ENCODE measurements at regions not wholly inside any gene's neighbourhood (a gene's known extent, or its start where the extent isn't known, plus 50 kb on each side); places are given as distances from the start of the nearest gene placed in this dataset.

GRCh38 chr13:44210525-44210924 is 163.1 kb upstream of the SERP2 start:
- TF ChIP-seq CTCF (IDR thresholded peaks at IDR 0.05) = no peak
- peaks cover 0 to 11% (median 6%) of the 10 kb centered on the region in 11 donors for H3K9me3 ChIP-seq
- H3K4me3 ChIP-seq = no peak overlapping the region
- no peak for DNase-seq
- H3K4me1 ChIP-seq = peaks cover 0 to 15% (median 0%) of the 10 kb centered on the region in 9 donors
- WGBS, 2 donors = 89 to 91% methylated on average over 2 of the region's 2 CpGs
- intact Hi-C loops (cut with DNase I) = no loop called here
- H3K27me3 ChIP-seq = no peaks in the 10 kb centered on the region
- no peak overlapping the region for H3K27ac ChIP-seq
- H3K36me3 ChIP-seq = no peaks in the 10 kb centered on the region
- ATAC-seq = no peak

GRCh38 chr13:44211286-44211685 is 162.3 kb upstream of the SERP2 start:
- TF ChIP-seq CTCF (IDR thresholded peaks at IDR 0.05) = no peak
- H3K9me3 ChIP-seq = peaks cover 0 to 3% (median 0%) of the 10 kb centered on the region in 11 donors
- no peaks in the 10 kb centered on the region for H3K27me3 ChIP-seq
- ATAC-seq = peak in 1 of 8 donors; percentile 41
- H3K36me3 ChIP-seq = no peaks in the 10 kb centered on the region
- H3K4me1 ChIP-seq = peaks cover 0 to 15% (median 0%) of the 10 kb centered on the region in 9 donors
- WGBS, 2 donors = 77 to 85% methylated on average over 4 of the region's 4 CpGs
- H3K4me3 ChIP-seq = no peak overlapping the region
- H3K27ac ChIP-seq = no peak overlapping the region
- intact Hi-C loops (cut with DNase I) = no loop called here
- DNase-seq = no peak

GRCh38 chr13:44211704-44212346 is 161.8 kb upstream of the SERP2 start:
- Histone ChIP-seq H3K36me3 (no peaks in the 10 kb centered on the region), H3K9me3 (no peaks in the 10 kb centered on the region), H3K27me3 (no peaks in the 10 kb centered on the region), H3K4me1 (peaks cover 0 to 15% (median 0%) of the 10 kb centered on the region in 9 donors), H3K27ac (no peak overlapping the region), H3K4me3 (no peak overlapping the region)
- no peak for ATAC-seq
- no peak for DNase-seq
- TF ChIP-seq CTCF (IDR thresholded peaks at IDR 0.05) = no peak
- 87 to 90% methylated on average over 14 of the region's 14 CpGs for WGBS, 2 donors
- intact Hi-C loops (cut with DNase I) = no loop called here

GRCh38 chr13:44212633-44213396 is 160.8 kb upstream of the SERP2 start:
- intact Hi-C loops (cut with DNase I) = no loop called here
- no peak for TF ChIP-seq CTCF (IDR thresholded peaks at IDR 0.05)
- H3K27ac ChIP-seq = no peak overlapping the region
- 47 to 54% methylated on average over 9 of the region's 9 CpGs for WGBS, 2 donors
- peaks cover 0 to 16% (median 0%) of the 10 kb centered on the region in 9 donors for H3K4me1 ChIP-seq
- no peak overlapping the region for H3K4me3 ChIP-seq
- no peaks in the 10 kb centered on the region for H3K27me3 ChIP-seq
- H3K9me3 ChIP-seq = no peaks in the 10 kb centered on the region
- DNase-seq = no peak
- H3K36me3 ChIP-seq = no peaks in the 10 kb centered on the region
- ATAC-seq = peak; percentile 37 to 81 (median 56)
